Endodermal cell (in vitro differentiated cells): ENCODE measurements at regions not wholly inside any gene's neighbourhood (a gene's known extent, or its start where the extent isn't known, plus 50 kb on each side); places are given as distances from the start of the nearest gene placed in this dataset.
"Not testable (repeated sequence)": the region's sequence is repeated elsewhere in the genome, so short reads cannot be mapped to it uniquely, and the experiment has no call there.

Experiments used
- DNase-seq: peaks from one replicate; pipeline ENCODE4 v3.0.0-alpha.2; 2017
- H3K27ac ChIP-seq: 2 replicates; pipeline ENCODE4 v1.5.1; 2013; ENCODE audit warnings: mild to moderate bottlenecking, low read depth, low read length, moderate library complexity
- H3K27me3 ChIP-seq: 2 replicates; pipeline ENCODE4 v1.6.1; 2013; ENCODE audit warnings: mild to moderate bottlenecking, low read length, moderate library complexity; ENCODE audit not compliant: insufficient read depth, control insufficient read depth, poor library complexity, severe bottlenecking
- H3K36me3 ChIP-seq: 2 replicates; pipeline ENCODE4 v1.7.0; 2013; ENCODE audit warnings: mild to moderate bottlenecking, low read length, moderate library complexity; ENCODE audit not compliant: control insufficient read depth, insufficient read depth
- H3K4me1 ChIP-seq: one replicate; pipeline ENCODE4 v1.7.0; 2013; ENCODE audit warnings: low read length; ENCODE audit not compliant: control insufficient read depth, insufficient read depth
- H3K4me3 ChIP-seq: 2 replicates; pipeline ENCODE4 v1.5.1; 2013; ENCODE audit warnings: mild to moderate bottlenecking, low read length, moderate library complexity
- H3K9ac ChIP-seq: 2 replicates; pipeline ENCODE4 v1.6.1; 2013; ENCODE audit warnings: mild to moderate bottlenecking, low read length, moderate library complexity; ENCODE audit not compliant: poor library complexity, severe bottlenecking; ENCODE audit errors: extremely low read depth
- H3K9me3 ChIP-seq: 2 replicates; pipeline ENCODE4 v1.6.1; 2013; ENCODE audit warnings: mild to moderate bottlenecking, low read length, moderate library complexity; ENCODE audit not compliant: control insufficient read depth
- H3K27ac Mint-ChIP-seq: 2 replicates; pipeline ENCODE4 v1.8.0; 2020; ENCODE audit warnings: mixed read lengths
- H3K27me3 Mint-ChIP-seq: 2 replicates; pipeline ENCODE4 v1.8.0; 2021; ENCODE audit warnings: mild to moderate bottlenecking, mixed read lengths; ENCODE audit not compliant: insufficient read depth
- H3K36me3 Mint-ChIP-seq: 2 replicates; pipeline ENCODE4 v1.8.0; 2020; ENCODE audit warnings: low read depth, mixed read lengths
- H3K4me1 Mint-ChIP-seq: 2 replicates; pipeline ENCODE4 v1.8.0; 2020; ENCODE audit warnings: mixed read lengths
- H3K4me3 Mint-ChIP-seq: 2 replicates; pipeline ENCODE4 v1.8.0; 2020; ENCODE audit warnings: mild to moderate bottlenecking, moderate library complexity, mixed read lengths
- H3K9me3 Mint-ChIP-seq: 2 replicates; pipeline ENCODE4 v1.8.0; 2020; ENCODE audit warnings: mild to moderate bottlenecking, mixed read lengths
- CTCF ChIP-seq: fragments of 200-600 bp; sonication (generic); conservative IDR thresholded peaks from 2 replicates; pipeline ENCODE4 v1.5.0; 2021; ENCODE audit warnings: antibody characterized with exemption, mild to moderate bottlenecking
- WGBS, 2 experiments: methylation state at CpG; one replicate each; pipeline versions ENCODE4 v1.1.5 to v1.1.7; 2013; ENCODE audit warnings: missing lambda C conversion rate in 2 of 2, mixed read lengths in 1 of 2; ENCODE audit not compliant: insufficient coverage in 1 of 2, insufficient read length in 1 of 2; 5-methylcytosine and 5-hydroxymethylcytosine counted together

- Mint-ChIP-seq H3K36me3 (no peaks in the 10 kb centered on the region), H3K27ac (no peak overlapping the region), H3K4me1 (peaks cover 1% of the 10 kb centered on the region), H3K9me3 (no peaks in the 10 kb centered on the region), H3K27me3 (no peaks in the 10 kb centered on the region), H3K4me3 (no peak overlapping the region)
- DNase-seq: no peak
- no peak overlapping the region for H3K27ac ChIP-seq
- no peak overlapping the region for H3K4me3 ChIP-seq
- no peaks in the 10 kb centered on the region for H3K27me3 ChIP-seq
- no peaks in the 10 kb centered on the region for H3K4me1 ChIP-seq
- 90 to 100% methylated on average over 1 of the region's 1 CpG for WGBS, 2 experiments
- H3K36me3 ChIP-seq: no peaks in the 10 kb centered on the region
- TF ChIP-seq CTCF: no peak
- no peaks in the 10 kb centered on the region for H3K9me3 ChIP-seq
- no peak overlapping the region for H3K9ac ChIP-seq
Observed at GRCh38 chr21:14883351-14883750, 181.4 kb downstream of the NRIP1 start.

- H3K4me1 Mint-ChIP-seq, H3K4me3 Mint-ChIP-seq, H3K9ac ChIP-seq, H3K36me3 ChIP-seq, H3K9me3 Mint-ChIP-seq, H3K4me1 ChIP-seq, H3K27ac Mint-ChIP-seq, H3K27ac ChIP-seq, H3K36me3 Mint-ChIP-seq, H3K4me3 ChIP-seq, H3K27me3 ChIP-seq, H3K27me3 Mint-ChIP-seq, DNase-seq, H3K9me3 ChIP-seq: not testable (repeated sequence)
- 83 to 93% methylated on average over 4 to 5 of the region's 5 CpGs for WGBS, 2 experiments
Observed at GRCh38 chr21:14882545-14882944, 182.3 kb downstream of the NRIP1 start.

- H3K4me1 Mint-ChIP-seq: peaks cover 11% of the 10 kb centered on the region
- no peak for TF ChIP-seq CTCF
- H3K27ac Mint-ChIP-seq: no peak overlapping the region
- H3K9me3 Mint-ChIP-seq: no peaks in the 10 kb centered on the region
- H3K27ac ChIP-seq: no peak overlapping the region
- H3K36me3 ChIP-seq: no peaks in the 10 kb centered on the region
- 93% methylated on average over 2 of the region's 2 CpGs; no CpG with 5 or more reads in 1 of the 2 experiments for WGBS, 2 experiments
- peaks cover 4% of the 10 kb centered on the region for H3K4me1 ChIP-seq
- no peak overlapping the region for H3K4me3 ChIP-seq
- H3K27me3 ChIP-seq: no peaks in the 10 kb centered on the region
- no peaks in the 10 kb centered on the region for H3K36me3 Mint-ChIP-seq
- H3K4me3 Mint-ChIP-seq: no peak overlapping the region
- H3K9me3 ChIP-seq: no peaks in the 10 kb centered on the region
- no peak for DNase-seq
- H3K9ac ChIP-seq: no peak overlapping the region
- H3K27me3 Mint-ChIP-seq: no peaks in the 10 kb centered on the region
Observed at GRCh38 chr21:14881863-14882499, 182.8 kb downstream of the NRIP1 start.

GRCh38 chr21:14880922-14881321 is 183.9 kb downstream of the NRIP1 start:
- no peaks in the 10 kb centered on the region for H3K36me3 ChIP-seq
- Mint-ChIP-seq H3K27me3 (no peaks in the 10 kb centered on the region), H3K36me3 (no peaks in the 10 kb centered on the region), H3K4me3 (no peak overlapping the region), H3K27ac (no peak overlapping the region), H3K4me1 (peaks cover 11% of the 10 kb centered on the region), H3K9me3 (no peaks in the 10 kb centered on the region)
- peaks cover 4% of the 10 kb centered on the region for H3K4me1 ChIP-seq
- H3K27me3 ChIP-seq: no peaks in the 10 kb centered on the region
- no peak overlapping the region for H3K27ac ChIP-seq
- DNase-seq: no peak
- no peak for TF ChIP-seq CTCF
- no peak overlapping the region for H3K4me3 ChIP-seq
- WGBS, 2 experiments: 76 to 94% methylated on average over 1 to 2 of the region's 2 CpGs
- no peak overlapping the region for H3K9ac ChIP-seq
- no peaks in the 10 kb centered on the region for H3K9me3 ChIP-seq
